K562 (cell line): ENCODE measurements at regions not wholly inside any gene's neighbourhood (a gene's known extent, or its start where the extent isn't known, plus 50 kb on each side); places are given as distances from the start of the nearest gene placed in this dataset.

ENCODE experiments used
- ATAC-seq: fragments of 200-7000 bp; cut with Tn5 transposase; 3 replicates; pipeline ENCODE4 v1.9.1; 2020; ENCODE audit warnings: moderate library complexity
- BruUV-seq: library from RNA; stranded (reverse); fragments of 400-500 nt; replicated peaks from 2 replicates; lab custom pipeline; 2021; lab: Mats Ljungman, UMichigan
- CTCF ChIA-PET: fragments of 300-600 bp; formaldehyde crosslinking; extraction: SDS; loops from one replicate; lab custom pipeline; 2021; ENCODE audit warnings: low intra/inter-chr PET ratio; lab: Yijun Ruan, JAX
- POLR2A ChIA-PET: fragments of 300-600, 350-650 bp; sonication (Branson Sonifier 250); formaldehyde crosslinking; extraction: SDS; loops from one replicate; lab custom pipeline; 2021; ENCODE audit warnings: antibody characterized with exemption, inconsistent platforms; lab: Yijun Ruan, JAX
- DNase-seq, 4 experiments: peaks; one replicate each; pipeline versions ENCODE4 v3.0.0 to v3.0.0-alpha.2; 2011 to 2018; ENCODE audit warnings: low spot score in 3 of 4, mixed read lengths in 3 of 4; ENCODE audit errors: extremely low read depth in 1 of 4
- FAIRE-seq: peaks from 2 replicates; lab custom pipeline; 2011; peaks lifted over from hg19 to GRCh38; lab: Jason Lieb, UNC
- H2AFZ ChIP-seq: 2 replicates; pipeline ENCODE4 v1.6.0; 2011; ENCODE audit warnings: low read depth, low read length, control low read depth, inconsistent platforms
- H3K27ac ChIP-seq: fragments of 200-600 bp; 3 replicates; pipeline ENCODE4 v1.8.0; 2011; ENCODE audit warnings: low read depth, mild to moderate bottlenecking, control low read depth, inconsistent platforms, low read length, moderate library complexity, mixed read lengths; ENCODE audit errors: extremely low read depth
- H3K27me3 ChIP-seq, 2 experiments: fragments of 300-600 bp in 1 of 2; 2 replicates in 1 of 2; 3 replicates in 1 of 2; pipeline versions ENCODE4 v1.6.0 to v1.8.0; 2011; ENCODE audit warnings: inconsistent platforms in 2 of 2, low read length in 2 of 2, mild to moderate bottlenecking in 1 of 2, mixed read lengths in 1 of 2, moderate library complexity in 1 of 2; ENCODE audit not compliant: control insufficient read depth in 2 of 2, insufficient read depth in 2 of 2
- H3K36me3 ChIP-seq: fragments of 300-600 bp; 3 replicates; pipeline ENCODE4 v1.8.0; 2011; ENCODE audit warnings: mild to moderate bottlenecking, low read length, inconsistent platforms; ENCODE audit not compliant: control insufficient read depth, insufficient read depth
- H3K4me1 ChIP-seq, 2 experiments: fragments of 200-600 bp in 1 of 2; replicated peaks in 1 of 2; 2 replicates in 1 of 2; 3 replicates in 1 of 2; pipeline versions ENCODE4 v1.5.1 to v1.8.0; 2011; ENCODE audit warnings: inconsistent platforms in 2 of 2, low read length in 2 of 2, mild to moderate bottlenecking in 1 of 2, mixed read lengths in 1 of 2, moderate library complexity in 1 of 2; ENCODE audit not compliant: control insufficient read depth in 2 of 2, insufficient read depth in 2 of 2
- H3K4me2 ChIP-seq: 2 replicates; pipeline ENCODE4 v1.6.1; 2011; ENCODE audit warnings: low read length, control low read depth, inconsistent platforms, mixed read lengths; ENCODE audit not compliant: insufficient read depth
- H3K4me3 ChIP-seq: fragments of 200-600 bp; sonication (generic), shearing (Covaris generic); 2 replicates; pipeline ENCODE4 v1.5.1; 2016; ENCODE audit warnings: control low read depth, inconsistent platforms
- H3K79me2 ChIP-seq: fragments of 200-600 bp; 3 replicates; pipeline ENCODE4 v1.8.0; 2011; ENCODE audit warnings: low read length, inconsistent platforms; ENCODE audit not compliant: control insufficient read depth, insufficient read depth
- H3K9ac ChIP-seq, 2 experiments: 2 replicates each; pipeline versions ENCODE4 v1.6.0 to v1.6.1; 2011; ENCODE audit warnings: low read depth in 2 of 2, low read length in 2 of 2, control low read depth in 1 of 2, inconsistent platforms in 1 of 2, mild to moderate bottlenecking in 1 of 2, mixed read lengths in 1 of 2; ENCODE audit not compliant: insufficient read depth in 1 of 2
- H3K9me1 ChIP-seq: one replicate; pipeline ENCODE4 v1.6.0; 2011; ENCODE audit warnings: inconsistent platforms, mild to moderate bottlenecking, low read length, moderate library complexity; ENCODE audit not compliant: control insufficient read depth, insufficient read depth
- H3K9me3 ChIP-seq: replicated peaks from 2 replicates; pipeline ENCODE4 v1.5.1; 2011; ENCODE audit warnings: low read depth, low read length, inconsistent platforms; ENCODE audit not compliant: control insufficient read depth, insufficient read depth
- H4K20me1 ChIP-seq: replicated peaks from 2 replicates; pipeline ENCODE4 v1.6.1; 2011; ENCODE audit warnings: low read length, inconsistent platforms, mixed read lengths; ENCODE audit not compliant: control insufficient read depth, insufficient read depth
- ARNT ChIP-seq, 2 experiments: fragments of 450-650 bp; IDR thresholded peaks; 2 replicates each; pipeline ENCODE4 v1.6.1; 2016; ENCODE audit warnings: mild to moderate bottlenecking in 1 of 2
- DDX20 ChIP-seq: fragments of 450-650 bp; IDR thresholded peaks from 2 replicates; pipeline ENCODE4 v1.6.1; 2016; ENCODE audit warnings: missing genetic modification characterization, low read depth, mild to moderate bottlenecking, missing compliant biosample characterization, moderate library complexity
- HNRNPLL ChIP-seq: fragments of 200-400 bp; formaldehyde crosslinking; IDR thresholded peaks from 2 replicates; pipeline ENCODE4 v1.6.1; 2017; ENCODE audit warnings: low read length, low read depth, mild to moderate bottlenecking; ENCODE audit not compliant: poor library complexity, severe bottlenecking
- PRDM10 ChIP-seq: fragments of 450-650 bp; IDR thresholded peaks from 2 replicates; pipeline ENCODE4 v1.6.1; 2018; ENCODE audit not compliant: partially characterized antibody
- TARDBP ChIP-seq: fragments of 450-650 bp; IDR thresholded peaks from 2 replicates; pipeline ENCODE4 v1.6.1; 2016
- TGIF2 ChIP-seq: sonication (generic); formaldehyde crosslinking; IDR thresholded peaks from 2 replicates; pipeline ENCODE4 v1.8.1; 2022; ENCODE audit warnings: mild to moderate bottlenecking, missing genetic modification reagents, moderate library complexity
- ZBTB1 ChIP-seq: sonication (generic); formaldehyde crosslinking; IDR thresholded peaks from 2 replicates; pipeline ENCODE4 v1.8.1; 2023; ENCODE audit warnings: missing genetic modification reagents, low read depth, mild to moderate bottlenecking, borderline replicate concordance
- ZNF280B ChIP-seq: fragments of 250-450 bp; sonication (Bioruptor Pico); IDR thresholded peaks from 2 replicates; pipeline ENCODE4 v1.5.1; 2021; ENCODE audit warnings: mild to moderate bottlenecking
- ZNF407 ChIP-seq: fragments of 450-650 bp; IDR thresholded peaks from 2 replicates; pipeline ENCODE4 v1.6.1; 2016; ENCODE audit warnings: low read depth
- ZSCAN29 ChIP-seq: fragments of 450-650 bp; IDR thresholded peaks from 2 replicates; pipeline ENCODE4 v1.6.1; 2017
- ZSCAN32 ChIP-seq: fragments of 450-650 bp; formaldehyde crosslinking; IDR thresholded peaks from 2 replicates; pipeline ENCODE4 v1.4.0; 2020; ENCODE audit warnings: mild to moderate bottlenecking, moderate library complexity
- WGBS: fragments of 100-300 bp; shearing (Covaris generic); methylation state at CpG from one replicate; pipeline ENCODE4 v1.1.6; 2016; ENCODE audit warnings: low coverage, mixed read lengths; ENCODE audit not compliant: insufficient coverage; ENCODE audit errors: missing lambda C conversion rate; 5-methylcytosine and 5-hydroxymethylcytosine counted together
- in situ Hi-C: fragments of 300-500 bp; cut with MboI; formaldehyde crosslinking; loops from 4 replicates; pipeline ENCODE4 v1.15.0; 2018; ENCODE audit warnings: inconsistent platforms, mixed read lengths
- intact Hi-C: fragments of 100-400 bp; cut with micrococcal nuclease; formaldehyde crosslinking; loops from 2 replicates; pipeline ENCODE4 v1.14.2; 2022

- Histone ChIP-seq H3K4me3 (no peak overlapping the region), H4K20me1 (no peaks in the 10 kb centered on the region), H3K9me3 (no peaks in the 10 kb centered on the region), H3K9ac (no peak overlapping the region), H3K27me3 (no peaks in the 10 kb centered on the region), H3K27ac (no peak overlapping the region), H3K79me2 (no peaks in the 10 kb centered on the region), H3K4me2 (no peak overlapping the region), H3K4me1 (no peaks in the 10 kb centered on the region), H3K9me1 (no peaks in the 10 kb centered on the region), H2AFZ (no peak overlapping the region), H3K36me3 (no peaks in the 10 kb centered on the region)
- FAIRE-seq (no peak), DNase-seq (no peak), ATAC-seq (no peak)
- intact Hi-C loops (no loop called here), in situ Hi-C loops (no loop called here)
- no TSS peak for BruUV-seq
- ChIA-PET CTCF (no interaction called here), POLR2A (no interaction called here)
- WGBS, result 13% methylated on average over 3 of the region's 3 CpGs
- TF ChIP-seq ARNT (IDR thresholded peaks at IDR 0.05) (no peak), ZNF280B (CRISPR knock-in tag) (no peak), PRDM10 (no peak), DDX20 (no peak), HNRNPLL (no peak), ZBTB1 (no peak), TARDBP (no peak), ZNF407 (no peak), TGIF2 (CRISPR knock-in tag) (no peak), ZSCAN32 (CRISPR knock-in tag) (no peak), ZSCAN29 (no peak)
These were observed 80.1 kb upstream of the ALG10 start for GRCh38 chr12:33942172-33942571.
